ENCODE measurements at regions not wholly inside any gene's neighbourhood (a gene's known extent, or its start where the extent isn't known, plus 50 kb on each side); places are given as distances from the start of the nearest gene placed in this dataset.
"Not testable (repeated sequence)": the region's sequence is repeated elsewhere in the genome, so short reads cannot be mapped to it uniquely, and the experiment has no call there.

DNA sequence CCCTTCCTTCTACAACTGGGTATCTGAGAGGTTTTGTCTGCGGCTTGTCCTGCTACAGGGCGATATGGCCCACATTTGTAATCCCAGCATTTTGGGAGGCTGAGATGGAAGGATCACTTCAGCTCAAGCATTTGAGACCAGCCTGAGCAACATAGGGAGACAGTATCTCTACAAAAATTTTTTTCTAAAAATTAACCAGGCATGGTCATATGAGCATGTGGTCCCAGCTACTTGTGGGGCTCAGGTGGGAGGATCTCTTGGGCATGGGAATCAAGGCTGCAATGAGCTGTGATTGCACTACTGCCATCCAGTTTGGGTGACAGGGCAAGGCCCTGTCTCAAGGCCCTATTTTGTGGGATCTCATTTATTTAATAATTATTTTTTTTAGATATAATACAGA is 420.6 kb upstream of the PABPC4L start:
- TF ChIP-seq, protein P1, sequence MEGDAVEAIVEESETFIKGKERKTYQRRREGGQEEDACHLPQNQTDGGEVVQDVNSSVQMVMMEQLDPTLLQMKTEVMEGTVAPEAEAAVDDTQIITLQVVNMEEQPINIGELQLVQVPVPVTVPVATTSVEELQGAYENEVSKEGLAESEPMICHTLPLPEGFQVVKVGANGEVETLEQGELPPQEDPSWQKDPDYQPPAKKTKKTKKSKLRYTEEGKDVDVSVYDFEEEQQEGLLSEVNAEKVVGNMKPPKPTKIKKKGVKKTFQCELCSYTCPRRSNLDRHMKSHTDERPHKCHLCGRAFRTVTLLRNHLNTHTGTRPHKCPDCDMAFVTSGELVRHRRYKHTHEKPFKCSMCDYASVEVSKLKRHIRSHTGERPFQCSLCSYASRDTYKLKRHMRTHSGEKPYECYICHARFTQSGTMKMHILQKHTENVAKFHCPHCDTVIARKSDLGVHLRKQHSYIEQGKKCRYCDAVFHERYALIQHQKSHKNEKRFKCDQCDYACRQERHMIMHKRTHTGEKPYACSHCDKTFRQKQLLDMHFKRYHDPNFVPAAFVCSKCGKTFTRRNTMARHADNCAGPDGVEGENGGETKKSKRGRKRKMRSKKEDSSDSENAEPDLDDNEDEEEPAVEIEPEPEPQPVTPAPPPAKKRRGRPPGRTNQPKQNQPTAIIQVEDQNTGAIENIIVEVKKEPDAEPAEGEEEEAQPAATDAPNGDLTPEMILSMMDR (IDR thresholded peaks at IDR 0.05; ENCODE audit: borderline replicate concordance, insufficient read depth, low read depth, low read length), result no peak
- no peak overlapping the region for H3K4me3 ChIP-seq (ENCODE audit: low read depth, low read length)

DNA sequence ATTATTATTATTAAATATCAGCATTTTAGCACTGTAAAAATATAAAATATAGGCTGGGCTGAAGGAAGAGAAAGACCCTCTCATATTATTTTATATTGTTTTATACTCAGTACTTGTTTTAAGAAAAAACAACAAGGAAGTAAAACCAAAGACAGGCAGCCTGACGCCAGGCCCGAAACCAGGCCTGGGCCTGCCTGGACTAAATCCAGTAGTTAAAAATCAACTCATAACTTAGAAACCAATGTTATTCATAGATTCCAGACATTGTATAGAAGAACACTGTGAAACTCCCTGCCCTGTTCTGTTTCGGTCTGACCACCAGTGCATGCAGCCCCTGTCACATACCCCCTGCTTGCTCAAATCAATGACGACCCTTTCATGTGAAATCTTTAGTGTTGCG is 420.1 kb upstream of the PABPC4L start:
- not testable (repeated sequence) for H3K4me3 ChIP-seq (ENCODE audit: low read depth, low read length)

DNA sequence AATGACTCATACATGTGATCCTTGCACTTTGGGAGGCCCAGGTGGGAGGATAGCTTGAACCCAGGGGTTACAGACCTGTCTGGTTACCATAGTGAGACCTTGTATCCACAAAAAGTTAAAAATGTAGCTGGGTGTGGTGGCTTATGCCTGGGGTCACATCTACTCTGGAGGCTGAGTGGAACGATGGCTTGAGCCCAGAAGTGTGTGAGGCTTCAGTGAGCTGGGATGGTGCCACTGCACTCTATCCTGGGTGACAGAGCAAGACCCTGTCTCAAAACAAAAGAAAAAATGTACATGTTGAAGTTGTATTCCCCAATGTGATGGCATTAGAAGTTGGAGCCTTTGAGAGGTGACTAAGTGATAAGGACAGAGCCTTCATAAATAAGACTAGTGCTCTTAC is 409.4 kb upstream of the PABPC4L start:
- H3K4me3 ChIP-seq (ENCODE audit: low read depth, low read length), result no peak overlapping the region
- TF ChIP-seq, protein P1 (IDR thresholded peaks at IDR 0.05; ENCODE audit: borderline replicate concordance, insufficient read depth, low read depth, low read length), result no peak

DNA sequence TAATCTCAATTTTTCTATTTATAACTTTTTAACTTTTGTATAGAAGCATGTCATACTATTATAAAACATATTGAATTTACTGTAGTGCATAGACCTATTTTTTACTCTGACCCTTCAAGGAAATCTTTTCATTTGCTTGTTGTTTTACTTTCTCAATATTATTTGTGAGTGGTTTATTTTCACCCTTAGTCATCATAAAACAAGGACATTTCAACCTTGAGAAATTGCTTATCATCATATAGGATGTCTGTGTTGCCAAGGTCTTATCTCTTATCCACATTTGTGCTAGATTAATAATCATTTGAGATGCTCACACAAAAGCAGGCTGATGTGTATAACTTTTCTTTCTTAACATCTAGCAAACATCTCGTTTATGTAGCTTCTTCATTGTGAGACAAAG is 408.6 kb upstream of the PABPC4L start:
- H3K4me3 ChIP-seq (ENCODE audit: low read depth, low read length), result no peak overlapping the region
- TF ChIP-seq, protein P1 (IDR thresholded peaks at IDR 0.05; ENCODE audit: borderline replicate concordance, insufficient read depth, low read depth, low read length), result no peak

DNA sequence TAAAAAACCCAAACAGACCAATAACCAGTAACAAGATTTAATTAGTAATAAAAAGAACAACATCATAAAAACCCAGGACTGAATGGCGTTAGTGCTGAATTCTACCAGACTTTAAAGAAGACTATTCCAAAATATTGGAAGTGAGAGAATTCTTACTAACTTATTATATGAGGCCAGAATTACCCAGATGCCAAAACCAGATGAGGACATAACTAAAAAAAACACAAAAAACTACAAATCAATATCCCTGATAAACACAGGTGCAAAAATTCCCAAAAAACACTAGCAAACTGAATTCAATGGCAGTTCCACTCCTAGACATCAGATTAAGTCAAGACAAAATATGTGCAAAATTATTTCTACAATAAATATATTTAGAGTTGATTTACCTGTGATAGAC is 400.1 kb upstream of the PABPC4L start:
- no peak overlapping the region for H3K4me3 ChIP-seq (ENCODE audit: low read depth, low read length)
- TF ChIP-seq, protein P1 (IDR thresholded peaks at IDR 0.05; ENCODE audit: borderline replicate concordance, insufficient read depth, low read depth, low read length), result no peak

DNA sequence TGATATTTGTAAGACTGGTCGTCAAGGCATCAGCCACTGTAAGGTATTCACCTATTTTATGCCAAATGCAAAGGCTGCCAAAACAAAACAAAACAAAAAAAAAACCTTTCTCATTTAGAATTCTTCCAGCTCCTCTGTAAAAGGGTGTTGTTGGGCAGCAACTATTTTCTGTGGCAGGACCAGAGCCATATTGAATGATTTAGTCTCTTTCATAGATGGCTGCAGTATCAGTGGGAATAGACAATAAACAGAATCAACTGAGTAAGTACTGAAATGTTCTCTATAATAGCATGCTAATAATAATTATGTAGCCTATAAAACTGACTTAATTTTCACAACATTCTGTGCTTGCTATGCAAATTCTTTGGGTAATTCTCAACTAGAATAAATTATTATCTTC is 389.7 kb upstream of the PABPC4L start:
- TF ChIP-seq, protein P1 (IDR thresholded peaks at IDR 0.05; ENCODE audit: borderline replicate concordance, insufficient read depth, low read depth, low read length), result no peak
- H3K4me3 ChIP-seq (ENCODE audit: low read depth, low read length), result no peak overlapping the region

DNA sequence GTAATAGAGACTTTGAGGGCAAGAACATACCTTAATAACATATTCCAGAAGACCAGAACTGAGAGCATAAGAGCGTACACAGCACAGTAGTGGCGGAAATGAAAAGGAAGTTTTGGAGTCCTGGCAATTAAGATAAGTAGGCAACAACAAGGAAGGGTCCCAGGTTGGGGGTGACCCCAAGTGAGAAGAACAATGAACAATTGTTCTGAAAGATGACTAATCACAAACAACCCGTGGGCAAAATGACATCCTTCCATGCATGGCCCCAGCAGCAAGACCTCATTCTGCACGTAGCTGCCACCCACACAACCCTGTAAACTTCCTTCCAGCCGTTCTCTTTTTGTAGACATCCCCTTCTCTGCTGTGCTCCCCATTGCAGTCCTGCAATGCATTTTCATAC is 384.4 kb upstream of the PABPC4L start:
- no peak overlapping the region for H3K4me3 ChIP-seq (ENCODE audit: low read depth, low read length)
- TF ChIP-seq, protein P1 (IDR thresholded peaks at IDR 0.05; ENCODE audit: borderline replicate concordance, insufficient read depth, low read depth, low read length), result no peak

DNA sequence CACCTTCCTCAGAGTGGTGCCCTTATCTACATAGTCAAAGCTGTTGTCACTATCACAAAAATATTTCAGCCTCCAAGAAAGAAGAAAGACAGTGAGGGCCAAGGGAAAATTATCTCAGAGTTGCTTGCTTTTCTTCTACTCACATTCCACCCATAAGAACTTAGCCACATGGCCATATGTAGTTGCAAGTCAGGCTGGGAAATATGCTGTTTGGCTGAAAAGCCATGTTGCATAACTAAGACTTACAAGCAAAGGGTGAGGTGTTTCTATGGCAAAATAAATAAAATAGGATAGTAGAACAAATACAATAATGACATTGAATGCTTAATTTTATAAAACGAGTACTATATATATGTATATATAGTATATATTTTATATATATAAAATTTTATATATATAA is 365.9 kb upstream of the PABPC4L start:
- TF ChIP-seq, protein P1 (IDR thresholded peaks at IDR 0.05; ENCODE audit: borderline replicate concordance, insufficient read depth, low read depth, low read length), result no peak

More for the DNA sequence above, 365.9 kb upstream of the PABPC4L start:
- H3K4me3 ChIP-seq (ENCODE audit: low read depth, low read length), result no peak overlapping the region

Measured in GM12875 (cell line).